Natural killer cell (primary cell): ENCODE measurements at regions not wholly inside any gene's neighbourhood (a gene's known extent, or its start where the extent isn't known, plus 50 kb on each side); places are given as distances from the start of the nearest gene placed in this dataset.

Source experiments
- ATAC-seq, 3 donors: fragments of 150-1000 bp in 2 of 3; fragments of 200-7000 bp in 1 of 3; cut with Tn5 transposase; 1 replicate in 1 of 3; 2 replicates in 2 of 3; pipeline ENCODE4 v1.10.0; 2021; ENCODE audit warnings: mild to moderate bottlenecking in 2 of 3, moderate library complexity in 2 of 3
- DNase-seq, 2 donors: peaks; one replicate each; pipeline versions ENCODE4 v3.0.0 to v3.0.0-alpha.2; 2013 to 2021; ENCODE audit warnings: mixed read lengths in 1 of 2
- H3K27ac ChIP-seq: one replicate; pipeline ENCODE4 v1.5.1; 2013; ENCODE audit warnings: mild to moderate bottlenecking, low read length
- H3K27me3 ChIP-seq: one replicate; pipeline ENCODE4 v1.6.1; 2013; ENCODE audit warnings: low read length; ENCODE audit not compliant: control insufficient read depth, insufficient read depth
- H3K36me3 ChIP-seq: one replicate; pipeline ENCODE4 v1.6.1; 2013; ENCODE audit warnings: low read length; ENCODE audit not compliant: control insufficient read depth, insufficient read depth
- H3K4me1 ChIP-seq: one replicate; pipeline ENCODE4 v1.6.1; 2013; ENCODE audit warnings: low read length; ENCODE audit not compliant: control insufficient read depth, insufficient read depth
- H3K4me3 ChIP-seq: one replicate; pipeline ENCODE4 v1.5.1; 2013; ENCODE audit warnings: low read length
- H3K9me3 ChIP-seq: one replicate; pipeline ENCODE4 v1.6.1; 2013; ENCODE audit warnings: low read length; ENCODE audit not compliant: control insufficient read depth, insufficient read depth
- H3K27ac Mint-ChIP-seq, 2 donors: one replicate each; pipeline ENCODE4 v1.8.0; 2022; ENCODE audit warnings: mild to moderate bottlenecking in 2 of 2, mixed read lengths in 2 of 2, moderate library complexity in 1 of 2
- H3K27me3 Mint-ChIP-seq, 2 donors: one replicate each; pipeline ENCODE4 v1.8.0; 2022; ENCODE audit warnings: low read depth in 2 of 2, mixed read lengths in 2 of 2
- H3K36me3 Mint-ChIP-seq: one replicate; pipeline ENCODE4 v1.8.0; 2022; ENCODE audit warnings: mixed read lengths
- H3K4me1 Mint-ChIP-seq, 2 donors: one replicate each; pipeline ENCODE4 v1.8.0; 2022; ENCODE audit warnings: mixed read lengths in 2 of 2
- H3K4me3 Mint-ChIP-seq: one replicate; pipeline ENCODE4 v1.8.0; 2022; ENCODE audit warnings: mild to moderate bottlenecking, moderate library complexity, mixed read lengths
- H3K9me3 Mint-ChIP-seq, 2 donors: one replicate each; pipeline ENCODE4 v1.8.0; 2022; ENCODE audit warnings: mixed read lengths in 2 of 2
- WGBS: methylation state at CpG from one replicate; pipeline ENCODE4 v1.1.7; 2013; ENCODE audit warnings: missing lambda C conversion rate; ENCODE audit not compliant: insufficient coverage; 5-methylcytosine and 5-hydroxymethylcytosine counted together
- intact Hi-C: fragments of 100-400 bp; cut with micrococcal nuclease; formaldehyde crosslinking; loops from one replicate; pipeline ENCODE4 v1.14.2; 2022
- TF ChIP-seq, protein P1 (sequence below): fragments of 200-600 bp; IDR thresholded peaks from one replicate; pipeline ENCODE4 v1.8.0; 2022; ENCODE audit warnings: antibody characterized with exemption

DNA sequence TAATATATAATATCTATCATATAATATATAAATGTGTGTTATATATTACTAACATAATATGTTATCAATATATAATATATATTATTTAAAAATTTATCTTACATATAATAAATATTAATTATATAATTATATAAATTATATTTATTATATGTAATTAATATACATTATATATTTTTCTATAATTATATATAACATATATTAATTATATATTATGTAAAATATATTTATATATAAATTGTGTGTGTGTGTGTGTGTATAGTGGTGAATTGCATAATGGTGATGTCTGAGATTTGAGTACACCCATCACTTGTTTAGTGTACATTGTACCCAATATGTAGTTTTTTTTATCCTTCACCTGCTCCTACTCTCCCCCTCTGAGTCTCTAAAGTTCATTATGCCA, 205.9 kb upstream of the KCNG1 start:
- TF ChIP-seq, protein P1, sequence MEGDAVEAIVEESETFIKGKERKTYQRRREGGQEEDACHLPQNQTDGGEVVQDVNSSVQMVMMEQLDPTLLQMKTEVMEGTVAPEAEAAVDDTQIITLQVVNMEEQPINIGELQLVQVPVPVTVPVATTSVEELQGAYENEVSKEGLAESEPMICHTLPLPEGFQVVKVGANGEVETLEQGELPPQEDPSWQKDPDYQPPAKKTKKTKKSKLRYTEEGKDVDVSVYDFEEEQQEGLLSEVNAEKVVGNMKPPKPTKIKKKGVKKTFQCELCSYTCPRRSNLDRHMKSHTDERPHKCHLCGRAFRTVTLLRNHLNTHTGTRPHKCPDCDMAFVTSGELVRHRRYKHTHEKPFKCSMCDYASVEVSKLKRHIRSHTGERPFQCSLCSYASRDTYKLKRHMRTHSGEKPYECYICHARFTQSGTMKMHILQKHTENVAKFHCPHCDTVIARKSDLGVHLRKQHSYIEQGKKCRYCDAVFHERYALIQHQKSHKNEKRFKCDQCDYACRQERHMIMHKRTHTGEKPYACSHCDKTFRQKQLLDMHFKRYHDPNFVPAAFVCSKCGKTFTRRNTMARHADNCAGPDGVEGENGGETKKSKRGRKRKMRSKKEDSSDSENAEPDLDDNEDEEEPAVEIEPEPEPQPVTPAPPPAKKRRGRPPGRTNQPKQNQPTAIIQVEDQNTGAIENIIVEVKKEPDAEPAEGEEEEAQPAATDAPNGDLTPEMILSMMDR: no peak
- no peaks in the 10 kb centered on the region for H3K36me3 Mint-ChIP-seq

DNA sequence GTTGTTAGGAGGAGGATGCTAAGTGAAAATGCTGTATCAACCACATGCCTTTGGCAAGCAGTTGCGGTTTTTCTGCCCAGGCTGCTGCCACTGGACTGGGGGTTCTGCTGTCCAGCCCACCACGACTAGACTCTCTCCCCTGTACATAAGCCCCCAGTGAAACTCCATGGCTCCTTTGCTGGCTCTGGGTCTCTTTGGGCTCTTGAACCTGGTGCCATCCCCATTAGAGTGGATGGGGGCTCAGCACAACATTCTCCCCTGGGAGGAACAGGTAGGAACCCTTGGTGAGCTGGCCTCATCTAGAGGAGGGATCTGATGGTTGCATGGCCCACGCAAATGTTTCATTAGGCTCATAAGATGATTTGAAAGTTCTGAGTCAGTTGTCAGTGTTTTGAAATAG, 204.8 kb upstream of the KCNG1 start:
- ATAC-seq: no peak
- intact Hi-C loops: loop anchor here (10.0 kb wide), 1 partner anchor 397 kb away; no protein-coding TSS in a partner anchor

More for the DNA sequence above, 205.9 kb upstream of the KCNG1 start:
- H3K4me1 ChIP-seq: no peaks in the 10 kb centered on the region
- Mint-ChIP-seq H3K27me3 (peaks cover 8 to 20% of the 10 kb centered on the region in 2 donors), H3K4me3 (no peak overlapping the region), H3K9me3 (no peaks in the 10 kb centered on the region), H3K27ac (no peak overlapping the region), H3K4me1 (no peaks in the 10 kb centered on the region)
- H3K4me3 ChIP-seq: no peak overlapping the region
- no peaks in the 10 kb centered on the region for H3K9me3 ChIP-seq
- no peak for ATAC-seq
- H3K27me3 ChIP-seq: no peaks in the 10 kb centered on the region
- intact Hi-C loops: loop anchor here (10.0 kb wide), 1 partner anchor 396 kb away; no protein-coding TSS in a partner anchor
- no peak for DNase-seq
- no peak overlapping the region for H3K27ac ChIP-seq
- H3K36me3 ChIP-seq: no peaks in the 10 kb centered on the region

DNA sequence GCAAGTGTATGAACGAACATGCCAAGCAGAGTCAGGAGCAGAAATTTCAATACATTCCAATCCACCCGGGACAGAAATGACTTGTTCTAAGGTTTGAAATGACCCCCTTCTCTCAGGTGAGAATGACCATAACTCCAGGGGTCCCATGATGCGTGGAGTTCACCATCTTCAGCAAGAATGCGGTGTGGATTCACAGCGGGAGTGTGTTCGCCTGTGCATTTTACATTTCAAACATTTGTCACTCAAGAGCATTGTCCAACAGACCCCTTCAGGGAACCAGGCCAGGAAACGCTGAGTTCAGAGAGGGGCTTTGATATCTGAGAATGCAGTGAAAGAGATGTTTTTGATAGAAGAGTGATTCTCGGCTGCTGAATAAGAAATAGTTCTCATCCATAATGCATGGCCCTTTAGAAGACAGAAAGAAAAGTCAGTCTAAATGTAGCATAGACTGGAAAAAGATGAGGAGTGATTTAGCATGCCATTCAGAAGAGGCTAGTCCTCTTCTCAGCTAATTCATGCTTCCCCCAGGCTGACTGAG, 200.3 kb upstream of the KCNG1 start:
- Histone ChIP-seq H3K9me3 (no peaks in the 10 kb centered on the region), H3K4me1 (no peaks in the 10 kb centered on the region), H3K4me3 (no peak overlapping the region), H3K36me3 (no peaks in the 10 kb centered on the region), H3K27me3 (peaks cover 6% of the 10 kb centered on the region), H3K27ac (no peak overlapping the region)
- intact Hi-C loops: loop anchor here (10.0 kb wide), 1 partner anchor 402 kb away; no protein-coding TSS in a partner anchor
- ATAC-seq (no peak), DNase-seq (no peak)
- no peaks in the 10 kb centered on the region for H3K36me3 Mint-ChIP-seq
- peaks cover 5 to 9% of the 10 kb centered on the region in 2 donors for H3K4me1 Mint-ChIP-seq
- TF ChIP-seq, protein P1: no peak
- peaks cover 27 to 47% of the 10 kb centered on the region in 2 donors for H3K27me3 Mint-ChIP-seq
- H3K9me3 Mint-ChIP-seq: no peaks in the 10 kb centered on the region
- 44% methylated on average over 8 of the region's 8 CpGs for WGBS
- H3K4me3 Mint-ChIP-seq: no peak overlapping the region
- H3K27ac Mint-ChIP-seq: no peak overlapping the region

More for the DNA sequence above, 204.8 kb upstream of the KCNG1 start:
- Mint-ChIP-seq H3K27ac (no peak overlapping the region), H3K4me1 (no peaks in the 10 kb centered on the region), H3K36me3 (no peaks in the 10 kb centered on the region), H3K27me3 (peaks cover 11 to 23% of the 10 kb centered on the region in 2 donors), H3K4me3 (no peak overlapping the region), H3K9me3 (no peaks in the 10 kb centered on the region)
- H3K4me1 ChIP-seq: no peaks in the 10 kb centered on the region
- no peaks in the 10 kb centered on the region for H3K27me3 ChIP-seq
- H3K27ac ChIP-seq: no peak overlapping the region
- no peak for DNase-seq
- WGBS: 85% methylated on average over 3 of the region's 3 CpGs
- H3K9me3 ChIP-seq: no peaks in the 10 kb centered on the region
- no peak overlapping the region for H3K4me3 ChIP-seq
- TF ChIP-seq, protein P1: no peak
- H3K36me3 ChIP-seq: no peaks in the 10 kb centered on the region
